IPS-20b (cell line): ENCODE measurements at regions not wholly inside any gene's neighbourhood (a gene's known extent, or its start where the extent isn't known, plus 50 kb on each side); places are given as distances from the start of the nearest gene placed in this dataset.

Source experiments
- H3K27ac ChIP-seq: one replicate; pipeline ENCODE4 v1.5.1; 2013; ENCODE audit warnings: low read length
- H3K27me3 ChIP-seq: 2 replicates; pipeline ENCODE4 v1.6.1; 2013; ENCODE audit warnings: mild to moderate bottlenecking, low read length, inconsistent platforms; ENCODE audit not compliant: insufficient read depth
- H3K36me3 ChIP-seq: 2 replicates; pipeline ENCODE4 v1.6.1; 2013; ENCODE audit warnings: low read depth, mild to moderate bottlenecking, inconsistent platforms, low read length, moderate library complexity; ENCODE audit not compliant: insufficient read depth
- H3K4me1 ChIP-seq: 2 replicates; pipeline ENCODE4 v1.6.1; 2013; ENCODE audit warnings: mild to moderate bottlenecking, control low read depth, inconsistent platforms, low read length, moderate library complexity; ENCODE audit not compliant: insufficient read depth
- H3K4me3 ChIP-seq: 2 replicates; pipeline ENCODE4 v1.5.1; 2013; ENCODE audit warnings: mild to moderate bottlenecking, low read length, inconsistent platforms
- H3K9ac ChIP-seq: 2 replicates; pipeline ENCODE4 v1.6.1; 2013; ENCODE audit warnings: low read depth, mild to moderate bottlenecking, inconsistent platforms, low read length, moderate library complexity
- H3K9me3 ChIP-seq: 2 replicates; pipeline ENCODE4 v1.6.1; 2013; ENCODE audit warnings: mild to moderate bottlenecking, low read depth, low read length, inconsistent platforms; ENCODE audit not compliant: insufficient read depth

DNA sequence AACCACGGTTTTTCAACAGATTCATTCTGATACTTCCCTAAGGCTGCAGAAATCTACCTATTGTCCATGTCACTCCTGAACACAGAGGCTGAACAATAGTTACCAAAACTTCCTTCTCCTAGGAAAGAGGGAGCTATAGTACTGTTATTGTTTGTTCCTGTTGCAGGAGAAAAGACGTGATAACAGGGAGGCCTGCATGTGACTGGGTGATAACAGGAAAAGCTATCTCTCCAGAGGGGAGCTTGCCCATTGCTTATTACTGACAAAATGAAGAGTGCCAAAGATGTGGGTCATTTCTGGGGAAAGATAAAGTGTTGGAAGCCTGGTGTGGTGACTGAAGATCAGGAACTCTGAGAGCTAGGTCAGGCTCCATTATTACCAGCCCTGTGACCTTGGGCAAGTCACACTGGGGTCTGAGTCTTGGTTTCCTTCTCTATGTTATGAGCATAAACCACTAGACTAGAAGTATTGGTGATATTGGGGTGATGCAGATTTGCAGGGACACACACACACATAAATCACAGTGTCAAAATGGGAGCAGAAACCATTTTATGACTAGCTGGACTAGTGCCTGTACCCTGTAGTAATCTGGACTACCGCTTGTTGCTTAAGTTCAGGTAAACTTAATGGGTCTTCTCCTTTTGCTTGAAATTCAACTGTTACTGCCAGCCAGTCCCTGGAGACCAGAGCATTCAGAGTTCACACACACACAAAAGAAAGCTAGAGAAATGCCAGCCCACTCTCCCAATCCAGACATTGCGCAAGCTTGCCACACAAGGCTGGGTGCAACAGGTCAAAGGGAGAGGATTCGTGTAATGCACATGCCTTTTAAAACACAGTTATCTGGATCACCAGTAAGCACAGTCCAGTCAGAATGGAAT lies 136.0 kb upstream of the CNR1 start:
- H3K9me3 ChIP-seq, result no peaks in the 10 kb centered on the region
- H3K36me3 ChIP-seq, result no peaks in the 10 kb centered on the region

DNA sequence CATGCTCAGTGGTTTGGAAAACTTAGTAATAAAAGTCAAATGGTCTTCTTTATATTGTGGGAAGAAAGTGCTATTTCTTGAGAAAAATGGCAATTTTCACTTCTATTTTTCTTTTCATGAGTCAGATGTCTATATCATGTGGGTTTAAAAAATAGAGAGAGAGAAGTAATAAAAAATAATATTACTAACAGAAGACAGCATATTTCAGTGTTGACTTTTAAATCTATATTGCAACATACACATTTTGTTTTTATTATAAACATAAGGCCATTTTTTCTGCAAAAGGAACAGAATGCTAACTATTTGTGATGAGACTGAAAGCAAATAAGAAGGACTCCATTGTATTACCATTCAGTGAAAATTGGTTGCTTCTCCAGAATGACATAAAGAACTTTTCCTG lies 135.1 kb upstream of the CNR1 start:
- no peaks in the 10 kb centered on the region for H3K27me3 ChIP-seq
- H3K4me1 ChIP-seq, result peaks cover 7% of the 10 kb centered on the region; the same call in 1 of the 2 replicates
- no peak overlapping the region for H3K9ac ChIP-seq
- no peak overlapping the region for H3K27ac ChIP-seq
- H3K4me3 ChIP-seq, result no peak overlapping the region
- no peaks in the 10 kb centered on the region for H3K36me3 ChIP-seq
- no peaks in the 10 kb centered on the region for H3K9me3 ChIP-seq

More for the DNA sequence above, 136.0 kb upstream of the CNR1 start:
- no peak overlapping the region for H3K4me3 ChIP-seq
- H3K4me1 ChIP-seq, result no peaks in the 10 kb centered on the region
- H3K9ac ChIP-seq, result no peak overlapping the region
- no peak overlapping the region for H3K27ac ChIP-seq
- H3K27me3 ChIP-seq, result no peaks in the 10 kb centered on the region

DNA sequence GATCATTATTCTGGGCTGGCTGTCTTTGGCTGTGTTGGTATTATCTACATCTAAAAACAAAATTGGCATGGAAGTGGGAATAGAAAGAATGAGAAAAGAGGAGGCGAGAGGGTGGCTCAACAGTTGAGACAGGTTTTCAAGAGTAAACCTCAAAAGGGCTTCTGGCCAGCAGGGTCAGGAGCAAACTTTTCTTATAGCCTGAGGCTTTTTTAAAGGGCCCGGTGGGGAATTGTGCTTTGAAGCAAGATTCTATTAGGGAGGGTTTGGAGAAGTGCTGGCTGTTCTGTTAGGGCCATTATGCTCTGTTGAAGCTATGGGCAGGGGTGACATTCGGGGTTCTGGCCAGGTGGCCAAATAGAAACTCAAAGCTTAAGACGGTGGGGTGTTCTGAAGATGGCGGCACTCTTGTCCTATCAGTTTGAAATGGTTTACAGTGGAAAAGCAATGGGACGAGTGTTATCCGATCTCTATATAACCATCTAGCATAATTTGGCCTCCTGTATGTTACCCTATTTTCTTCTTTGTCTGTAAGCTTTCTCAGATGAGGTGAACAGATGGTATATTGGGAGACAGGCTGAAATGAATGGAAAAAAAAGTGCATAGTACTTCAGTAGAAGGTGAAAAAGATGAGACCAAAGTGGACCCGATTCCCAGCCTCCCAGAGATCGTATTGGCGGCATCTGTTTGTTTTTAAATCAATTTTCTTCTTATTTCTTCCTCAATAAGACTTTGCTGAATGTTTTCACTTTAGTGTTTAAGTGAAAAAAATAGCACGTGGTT lies 132.1 kb upstream of the CNR1 start:
- H3K27ac ChIP-seq, result no peak overlapping the region
- no peaks in the 10 kb centered on the region for H3K36me3 ChIP-seq
- no peaks in the 10 kb centered on the region for H3K9me3 ChIP-seq
- H3K4me1 ChIP-seq, result peaks cover 12% of the 10 kb centered on the region; the same call in 1 of the 2 replicates
- H3K4me3 ChIP-seq, result no peak overlapping the region
- H3K9ac ChIP-seq, result no peak overlapping the region
- no peaks in the 10 kb centered on the region for H3K27me3 ChIP-seq

DNA sequence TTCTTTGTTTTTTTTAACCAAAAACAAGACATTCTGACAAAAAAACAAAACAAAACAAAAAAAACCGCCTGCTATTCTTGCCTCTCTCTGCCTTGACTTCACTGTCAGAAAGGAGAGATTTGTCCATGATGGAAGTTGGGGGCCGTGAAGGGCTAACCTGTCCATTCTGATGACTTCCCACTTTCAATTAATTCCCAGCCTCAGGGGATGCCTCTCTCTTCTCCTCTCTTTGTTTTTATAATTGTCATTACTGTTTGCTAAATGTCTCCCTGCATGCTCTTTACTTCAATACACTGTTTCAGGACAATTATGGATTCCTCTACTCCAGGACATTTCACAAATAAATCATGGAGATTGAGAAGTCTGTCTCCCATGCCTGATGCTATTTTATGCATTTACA lies 130.5 kb upstream of the CNR1 start:
- Histone ChIP-seq H3K27me3 (no peaks in the 10 kb centered on the region), H3K4me3 (no peak overlapping the region), H3K36me3 (no peaks in the 10 kb centered on the region), H3K27ac (no peak overlapping the region), H3K9me3 (no peaks in the 10 kb centered on the region), H3K9ac (no peak overlapping the region), H3K4me1 (peaks cover 12% of the 10 kb centered on the region; the same call in 1 of the 2 replicates)

DNA sequence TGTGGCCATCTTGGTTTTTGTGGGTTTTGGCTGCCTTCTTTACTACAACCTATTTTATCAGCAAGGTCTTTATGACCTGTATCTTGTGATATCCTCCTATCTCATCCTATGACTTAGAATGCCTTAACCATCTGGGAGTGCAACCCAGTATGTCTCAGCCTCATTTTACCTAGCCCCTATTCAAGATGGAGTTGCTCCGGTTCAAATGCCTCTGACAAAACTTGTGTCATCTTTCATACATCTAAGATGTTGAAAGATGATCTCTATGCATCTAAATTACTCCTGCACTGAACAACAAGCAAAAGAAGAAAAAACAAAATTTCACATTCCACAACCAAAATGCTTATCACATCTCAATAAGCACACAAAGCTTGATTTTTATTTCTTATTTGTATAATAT lies 129.5 kb upstream of the CNR1 start:
- no peak overlapping the region for H3K9ac ChIP-seq
- H3K9me3 ChIP-seq, result no peaks in the 10 kb centered on the region
- no peak overlapping the region for H3K27ac ChIP-seq
- no peak overlapping the region for H3K4me3 ChIP-seq
- peaks cover 12% of the 10 kb centered on the region; the same call in 1 of the 2 replicates for H3K4me1 ChIP-seq
- H3K36me3 ChIP-seq, result no peaks in the 10 kb centered on the region
- H3K27me3 ChIP-seq, result no peaks in the 10 kb centered on the region

DNA sequence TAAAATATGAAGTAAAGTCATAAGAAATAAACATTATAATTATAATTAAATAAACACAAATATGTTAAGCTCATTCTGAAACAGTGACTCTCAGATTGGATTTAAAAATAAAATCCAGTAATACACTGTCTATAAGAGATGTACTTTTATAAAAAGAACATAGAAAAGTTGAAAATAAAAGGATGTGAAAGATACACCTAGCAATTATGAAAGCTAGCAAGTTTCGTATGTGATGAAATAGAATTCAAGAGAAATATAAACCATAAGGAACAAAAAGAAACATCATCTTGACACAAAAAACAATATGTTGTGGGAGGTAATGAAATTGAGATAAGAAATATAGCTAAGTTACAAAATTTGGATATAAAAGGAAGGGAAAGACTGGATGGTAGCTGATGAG lies 128.6 kb upstream of the CNR1 start:
- Histone ChIP-seq H3K27ac (no peak overlapping the region), H3K36me3 (no peaks in the 10 kb centered on the region), H3K4me3 (no peak overlapping the region)

DNA sequence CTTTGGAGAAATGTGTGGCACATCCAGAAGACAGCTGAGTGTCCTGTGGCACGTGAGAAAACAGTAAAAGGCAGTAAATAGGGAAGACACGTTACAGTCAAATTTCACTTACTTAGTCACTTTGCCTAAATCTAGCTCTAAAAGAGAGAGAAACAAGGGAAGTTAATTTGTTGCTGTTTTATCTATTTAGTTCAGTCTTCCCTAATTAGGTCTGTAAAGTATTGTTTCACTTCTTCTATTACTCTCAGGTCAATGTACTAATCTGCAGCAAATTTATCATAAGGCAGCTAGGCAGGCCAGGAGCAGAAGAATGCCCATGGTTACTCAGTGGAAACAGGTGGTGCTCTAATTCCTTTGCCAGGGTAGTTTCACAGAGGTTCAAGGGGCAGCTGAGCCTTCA lies 124.3 kb upstream of the CNR1 start:
- Histone ChIP-seq H3K9me3 (peaks cover 3% of the 10 kb centered on the region; the same call in 1 of the 2 replicates), H3K27ac (no peak overlapping the region), H3K27me3 (no peaks in the 10 kb centered on the region), H3K36me3 (no peaks in the 10 kb centered on the region), H3K9ac (no peak overlapping the region), H3K4me1 (no peaks in the 10 kb centered on the region), H3K4me3 (no peak overlapping the region)

More for the DNA sequence above, 128.6 kb upstream of the CNR1 start:
- Histone ChIP-seq H3K9me3 (no peaks in the 10 kb centered on the region), H3K9ac (no peak overlapping the region), H3K27me3 (no peaks in the 10 kb centered on the region), H3K4me1 (peaks cover 12% of the 10 kb centered on the region; the same call in 1 of the 2 replicates)

DNA sequence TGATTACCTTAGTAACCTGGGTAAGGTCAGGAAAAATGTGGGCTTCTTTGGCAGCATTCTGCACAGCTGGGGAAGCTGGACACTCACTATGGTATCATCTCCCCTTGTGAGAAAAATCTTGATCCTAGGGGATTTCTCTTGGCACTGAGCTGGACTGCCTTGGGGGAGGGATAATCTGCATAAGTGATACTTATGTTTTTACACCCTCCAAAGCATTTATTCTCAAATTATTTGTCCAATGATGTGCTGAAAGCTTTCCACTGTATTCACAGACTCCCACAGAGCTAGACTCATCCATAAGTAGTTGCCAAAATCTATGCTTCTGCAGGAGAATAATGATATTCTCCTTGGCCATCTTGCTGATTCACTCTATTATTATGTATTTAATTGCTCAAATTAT lies 121.5 kb upstream of the CNR1 start:
- H3K36me3 ChIP-seq, result no peaks in the 10 kb centered on the region
- no peaks in the 10 kb centered on the region for H3K4me1 ChIP-seq
- no peaks in the 10 kb centered on the region for H3K27me3 ChIP-seq
- no peak overlapping the region for H3K27ac ChIP-seq
- no peak overlapping the region for H3K9ac ChIP-seq
- H3K4me3 ChIP-seq, result no peak overlapping the region
- H3K9me3 ChIP-seq, result peaks cover 6% of the 10 kb centered on the region; the same call in 1 of the 2 replicates

DNA sequence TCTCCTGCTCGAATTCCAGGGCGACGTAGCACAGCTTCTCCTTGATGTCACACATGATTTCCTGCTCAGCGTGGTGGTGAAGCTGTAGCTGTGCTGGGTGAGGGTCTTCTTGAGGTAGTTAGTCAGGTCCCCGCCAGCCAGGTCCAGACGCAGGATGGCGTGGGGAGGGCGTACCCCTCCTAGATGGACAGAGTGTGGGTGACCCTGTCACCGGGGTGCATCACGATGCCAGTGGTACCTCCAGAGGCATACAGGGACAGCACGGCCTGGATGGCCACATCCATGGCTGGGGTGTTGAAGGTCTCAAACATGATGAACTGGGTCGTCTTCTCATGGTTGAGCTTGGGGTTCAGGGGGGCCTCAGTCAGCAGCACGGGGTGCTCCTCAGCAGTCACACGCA lies 110.2 kb upstream of the CNR1 start:
- Histone ChIP-seq H3K4me1 (no peaks in the 10 kb centered on the region), H3K4me3 (no peak overlapping the region), H3K9me3 (no peaks in the 10 kb centered on the region), H3K27ac (no peak overlapping the region), H3K27me3 (no peaks in the 10 kb centered on the region), H3K36me3 (no peaks in the 10 kb centered on the region), H3K9ac (no peak overlapping the region)

DNA sequence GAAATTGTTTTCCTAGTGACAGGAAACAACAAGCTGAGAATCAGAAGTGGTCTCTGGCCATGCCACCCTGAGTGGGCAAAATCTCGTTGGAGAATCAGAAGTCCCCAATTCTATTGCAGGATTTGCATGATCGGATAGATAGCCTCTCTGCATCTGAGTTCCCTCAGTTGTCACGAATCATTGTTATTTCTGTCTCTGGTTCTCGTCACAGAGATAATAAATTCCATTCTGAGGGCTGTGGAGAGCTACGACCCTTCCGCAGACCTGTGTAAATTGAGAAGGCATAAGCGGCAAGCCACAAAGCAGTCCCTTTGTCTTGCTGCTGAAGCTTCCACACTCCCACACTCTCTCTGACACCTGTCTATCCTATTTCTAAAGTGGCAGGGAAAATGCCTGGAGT lies 102.4 kb upstream of the CNR1 start:
- H3K27me3 ChIP-seq, result no peaks in the 10 kb centered on the region
- no peaks in the 10 kb centered on the region for H3K36me3 ChIP-seq
- H3K4me3 ChIP-seq, result no peak overlapping the region
- no peaks in the 10 kb centered on the region for H3K4me1 ChIP-seq
- H3K27ac ChIP-seq, result no peak overlapping the region
- no peak overlapping the region for H3K9ac ChIP-seq
- H3K9me3 ChIP-seq, result no peaks in the 10 kb centered on the region

DNA sequence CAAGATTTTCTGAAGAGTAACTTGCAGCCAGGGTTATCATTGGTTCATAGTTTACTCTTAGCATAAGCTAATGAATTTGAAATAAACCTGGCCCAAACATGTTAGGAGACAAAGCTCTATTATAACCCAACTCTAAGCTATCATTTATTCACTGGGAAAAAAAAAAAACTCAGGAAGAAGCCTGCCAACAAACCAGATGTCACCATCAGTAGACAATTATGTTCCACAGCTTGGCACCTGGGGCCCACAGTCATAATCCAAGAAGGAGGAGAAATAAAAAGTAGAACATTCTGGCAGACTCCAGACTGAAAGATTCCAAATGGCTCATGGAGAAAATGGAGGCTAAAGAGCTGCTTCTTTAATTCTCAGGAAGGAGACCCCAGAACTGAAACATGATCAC lies 100.0 kb upstream of the CNR1 start:
- H3K36me3 ChIP-seq, result no peaks in the 10 kb centered on the region

DNA sequence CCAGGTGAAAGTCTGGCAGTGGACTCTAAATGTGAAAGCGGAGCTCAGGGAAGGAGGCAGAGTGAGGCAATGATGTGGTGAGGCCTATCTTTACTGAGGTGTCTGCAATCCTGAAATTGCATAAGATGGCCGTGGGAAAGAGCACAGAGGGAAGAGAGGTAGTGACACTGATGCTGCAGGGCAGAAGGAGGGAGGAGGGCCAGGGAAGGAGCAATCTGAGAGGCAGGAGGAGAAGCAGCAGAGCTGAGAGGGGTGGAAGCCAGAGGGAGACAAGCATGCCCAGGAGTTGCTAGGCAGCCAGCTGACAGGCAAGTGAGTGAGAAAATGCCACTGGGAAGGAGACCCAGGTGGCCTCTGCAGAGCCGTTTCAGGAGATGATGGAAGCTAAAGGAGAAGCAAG lies 97.4 kb upstream of the CNR1 start:
- Histone ChIP-seq H3K27ac (no peak overlapping the region), H3K9ac (no peak overlapping the region), H3K9me3 (no peaks in the 10 kb centered on the region), H3K4me3 (no peak overlapping the region), H3K27me3 (no peaks in the 10 kb centered on the region), H3K4me1 (no peaks in the 10 kb centered on the region), H3K36me3 (no peaks in the 10 kb centered on the region)

More for the DNA sequence above, 100.0 kb upstream of the CNR1 start:
- no peak overlapping the region for H3K4me3 ChIP-seq
- no peak overlapping the region for H3K27ac ChIP-seq
- no peaks in the 10 kb centered on the region for H3K27me3 ChIP-seq
- no peak overlapping the region for H3K9ac ChIP-seq
- H3K4me1 ChIP-seq, result no peaks in the 10 kb centered on the region
- no peaks in the 10 kb centered on the region for H3K9me3 ChIP-seq
